Osteocyte (in vitro differentiated cells): ENCODE measurements at regions not wholly inside any gene's neighbourhood (a gene's known extent, or its start where the extent isn't known, plus 50 kb on each side); places are given as distances from the start of the nearest gene placed in this dataset.

Experiments
- DNase-seq: peaks from one replicate; pipeline ENCODE4 v3.0.0; 2021; ENCODE audit warnings: mixed read lengths; ENCODE audit not compliant: unreplicated experiment; ENCODE audit errors: extremely low spot score
- H3K27ac Mint-ChIP-seq: one replicate; pipeline ENCODE4 v1.8.0; 2021; ENCODE audit warnings: mild to moderate bottlenecking, mixed read lengths; ENCODE audit not compliant: unreplicated experiment
- H3K27me3 Mint-ChIP-seq: one replicate; pipeline ENCODE4 v1.8.0; 2021; ENCODE audit warnings: mixed read lengths; ENCODE audit not compliant: unreplicated experiment
- H3K36me3 Mint-ChIP-seq: one replicate; pipeline ENCODE4 v1.8.0; 2021; ENCODE audit warnings: mixed read lengths; ENCODE audit not compliant: unreplicated experiment
- H3K4me1 Mint-ChIP-seq: one replicate; pipeline ENCODE4 v1.8.0; 2021; ENCODE audit warnings: mixed read lengths; ENCODE audit not compliant: unreplicated experiment
- H3K4me3 Mint-ChIP-seq: one replicate; pipeline ENCODE4 v1.8.0; 2021; ENCODE audit warnings: mild to moderate bottlenecking, moderate library complexity, mixed read lengths; ENCODE audit not compliant: unreplicated experiment
- H3K9me3 Mint-ChIP-seq: one replicate; pipeline ENCODE4 v1.8.0; 2021; ENCODE audit warnings: mixed read lengths; ENCODE audit not compliant: unreplicated experiment
- CTCF ChIP-seq: fragments of 200-600 bp; sonication (generic); IDR thresholded peaks from 2 replicates; pipeline ENCODE4 v1.5.0; 2021; ENCODE audit warnings: antibody characterized with exemption, mild to moderate bottlenecking, moderate library complexity

- no peaks in the 10 kb centered on the region for H3K27me3 Mint-ChIP-seq
- TF ChIP-seq CTCF, result no peak
Observed at GRCh38 chr16:72349719-72350118, 177.8 kb upstream of the PMFBP1 start.

GRCh38 chr16:72332926-72333325 is 161.0 kb upstream of the PMFBP1 start:
- no peaks in the 10 kb centered on the region for H3K27me3 Mint-ChIP-seq
- H3K9me3 Mint-ChIP-seq, result peaks cover 25% of the 10 kb centered on the region
- no peaks in the 10 kb centered on the region for H3K4me1 Mint-ChIP-seq
- H3K36me3 Mint-ChIP-seq, result peaks cover 17% of the 10 kb centered on the region
- H3K4me3 Mint-ChIP-seq, result no peak overlapping the region
- no peak for TF ChIP-seq CTCF
- no peak overlapping the region for H3K27ac Mint-ChIP-seq
- no peak for DNase-seq

More at GRCh38 chr16:72349719-72350118, 177.8 kb upstream of the PMFBP1 start:
- Mint-ChIP-seq H3K4me1 (no peaks in the 10 kb centered on the region), H3K27ac (no peak overlapping the region), H3K36me3 (no peaks in the 10 kb centered on the region), H3K4me3 (no peak overlapping the region), H3K9me3 (no peaks in the 10 kb centered on the region)
- no peak for DNase-seq

- no peaks in the 10 kb centered on the region for H3K27me3 Mint-ChIP-seq
- H3K4me3 Mint-ChIP-seq, result no peak overlapping the region
- no peak for TF ChIP-seq CTCF
- H3K4me1 Mint-ChIP-seq, result no peaks in the 10 kb centered on the region
- peaks cover 24% of the 10 kb centered on the region for H3K9me3 Mint-ChIP-seq
- H3K27ac Mint-ChIP-seq, result no peak overlapping the region
- H3K36me3 Mint-ChIP-seq, result peaks cover 13% of the 10 kb centered on the region
- no peak for DNase-seq
Observed at GRCh38 chr16:72324578-72324977, 152.6 kb upstream of the PMFBP1 start.

- TF ChIP-seq CTCF, result no peak
- no peak overlapping the region for H3K4me3 Mint-ChIP-seq
- H3K27ac Mint-ChIP-seq, result no peak overlapping the region
- no peaks in the 10 kb centered on the region for H3K27me3 Mint-ChIP-seq
- H3K36me3 Mint-ChIP-seq, result peaks cover 11% of the 10 kb centered on the region
- H3K4me1 Mint-ChIP-seq, result peaks cover 2% of the 10 kb centered on the region
- no peak for DNase-seq
- H3K9me3 Mint-ChIP-seq, result peaks cover 10% of the 10 kb centered on the region
Observed at GRCh38 chr16:72317446-72317845, 145.5 kb upstream of the PMFBP1 start.

- Mint-ChIP-seq H3K36me3 (peaks cover 3% of the 10 kb centered on the region), H3K9me3 (peaks cover 13% of the 10 kb centered on the region), H3K4me1 (peaks cover 2% of the 10 kb centered on the region), H3K4me3 (no peak overlapping the region), H3K27ac (no peak overlapping the region), H3K27me3 (no peaks in the 10 kb centered on the region)
- TF ChIP-seq CTCF, result no peak
- DNase-seq, result no peak
Observed at GRCh38 chr16:72313903-72314302, 141.9 kb upstream of the PMFBP1 start.
